Adrenal gland (tissue), 5 donors: ENCODE measurements at regions not wholly inside any gene's neighbourhood (a gene's known extent, or its start where the extent isn't known, plus 50 kb on each side); places are given as distances from the start of the nearest gene placed in this dataset.

ENCODE experiments used
- CTCF ChIP-seq, 6 experiments: fragments of 450-650 bp in 4 of 6; fragments of 200-600 bp in 2 of 6; sonication (generic) in 1 of 6; IDR thresholded peaks; 1 replicate in 5 of 6; 2 replicates in 1 of 6; pipeline versions ENCODE4 v1.5.1 to v1.8.0; 2016 to 2021; ENCODE audit warnings: antibody characterized with exemption in 6 of 6, mild to moderate bottlenecking in 2 of 6, moderate library complexity in 1 of 6
- POLR2A ChIP-seq, 2 donors: fragments of 450-650 bp; IDR thresholded peaks; one replicate each; pipeline ENCODE4 v1.6.1; 2017; ENCODE audit warnings: antibody characterized with exemption in 2 of 2, mild to moderate bottlenecking in 2 of 2, moderate library complexity in 1 of 2
- donor health status: DM: no; HTN: no; CAD: no.

- TF ChIP-seq CTCF (IDR thresholded peaks at IDR 0.05) (no peak), POLR2A (IDR thresholded peaks at IDR 0.05) (no peak)
Observed at GRCh38 chr9:75728391-75728790, 162.1 kb upstream of the PCSK5 start.
